Bronchial epithelial cell (primary cell): ENCODE measurements at regions not wholly inside any gene's neighbourhood (a gene's known extent, or its start where the extent isn't known, plus 50 kb on each side); places are given as distances from the start of the nearest gene placed in this dataset.

ENCODE experiments used
- DNase-seq: peaks from one replicate; pipeline ENCODE4 v3.0.0-alpha.2; 2010; ENCODE audit warnings: low read depth
- FAIRE-seq: peaks from 2 replicates; lab custom pipeline; 2011; peaks lifted over from hg19 to GRCh38; lab: Jason Lieb, UNC
- H3K27me3 ChIP-seq: 2 replicates; pipeline ENCODE4 v1.5.1; 2011; ENCODE audit warnings: low read length; ENCODE audit not compliant: control insufficient read depth, insufficient read depth
- H3K36me3 ChIP-seq: 2 replicates; pipeline ENCODE4 v1.5.1; 2011; ENCODE audit warnings: low read length; ENCODE audit not compliant: control insufficient read depth, insufficient read depth
- H3K4me3 ChIP-seq: 2 replicates; pipeline ENCODE4 v1.5.1; 2011; ENCODE audit warnings: mild to moderate bottlenecking, low read depth, low read length, control low read depth
- TF ChIP-seq, protein P1 (sequence below): IDR thresholded peaks from 2 replicates; pipeline ENCODE4 v1.5.1; 2011; ENCODE audit warnings: mild to moderate bottlenecking, moderate library complexity, low read length, control low read depth, inconsistent platforms; ENCODE audit not compliant: insufficient read depth, severe bottlenecking

DNA sequence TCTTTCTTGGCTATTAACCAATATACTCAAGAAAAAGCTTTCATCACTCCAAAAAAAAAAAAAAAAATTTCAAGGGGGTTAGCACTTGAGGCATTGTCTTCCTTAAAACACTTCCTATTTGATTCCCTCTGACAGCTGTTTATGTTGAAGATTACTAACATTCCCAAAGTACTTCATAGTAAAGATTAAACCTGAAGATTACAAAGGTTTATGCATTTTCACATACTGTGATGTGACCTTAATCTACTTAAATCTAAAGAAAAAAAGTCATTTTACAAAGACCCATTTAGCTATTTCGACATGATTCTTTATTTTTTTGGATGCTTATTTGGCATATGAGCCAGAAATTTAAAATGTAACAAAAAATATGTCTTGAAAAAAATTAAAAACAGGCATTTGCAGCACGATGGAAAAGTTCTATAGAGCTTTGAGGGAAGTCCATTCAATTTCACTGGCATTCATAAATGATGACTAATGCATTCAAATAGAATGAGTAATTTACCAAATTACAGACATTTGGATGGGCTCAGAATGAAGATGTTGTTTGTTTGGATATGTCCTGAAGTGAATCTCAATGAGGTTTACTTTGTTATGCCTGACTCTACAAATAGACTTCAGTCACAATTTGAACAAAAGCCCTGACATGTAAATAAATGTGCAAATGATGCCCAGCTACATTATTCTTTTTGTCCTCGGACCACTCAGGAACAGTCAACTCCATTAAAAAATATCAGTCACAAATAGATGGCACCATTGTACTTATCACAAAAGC lies 674.6 kb upstream of the MARCKS start:
- TF ChIP-seq, protein P1, sequence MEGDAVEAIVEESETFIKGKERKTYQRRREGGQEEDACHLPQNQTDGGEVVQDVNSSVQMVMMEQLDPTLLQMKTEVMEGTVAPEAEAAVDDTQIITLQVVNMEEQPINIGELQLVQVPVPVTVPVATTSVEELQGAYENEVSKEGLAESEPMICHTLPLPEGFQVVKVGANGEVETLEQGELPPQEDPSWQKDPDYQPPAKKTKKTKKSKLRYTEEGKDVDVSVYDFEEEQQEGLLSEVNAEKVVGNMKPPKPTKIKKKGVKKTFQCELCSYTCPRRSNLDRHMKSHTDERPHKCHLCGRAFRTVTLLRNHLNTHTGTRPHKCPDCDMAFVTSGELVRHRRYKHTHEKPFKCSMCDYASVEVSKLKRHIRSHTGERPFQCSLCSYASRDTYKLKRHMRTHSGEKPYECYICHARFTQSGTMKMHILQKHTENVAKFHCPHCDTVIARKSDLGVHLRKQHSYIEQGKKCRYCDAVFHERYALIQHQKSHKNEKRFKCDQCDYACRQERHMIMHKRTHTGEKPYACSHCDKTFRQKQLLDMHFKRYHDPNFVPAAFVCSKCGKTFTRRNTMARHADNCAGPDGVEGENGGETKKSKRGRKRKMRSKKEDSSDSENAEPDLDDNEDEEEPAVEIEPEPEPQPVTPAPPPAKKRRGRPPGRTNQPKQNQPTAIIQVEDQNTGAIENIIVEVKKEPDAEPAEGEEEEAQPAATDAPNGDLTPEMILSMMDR, result no peak
- Histone ChIP-seq H3K36me3 (no peaks in the 10 kb centered on the region), H3K27me3 (no peaks in the 10 kb centered on the region), H3K4me3 (no peak overlapping the region)
- FAIRE-seq, result peak; percentile 28
- peak; percentile 52 for DNase-seq

- Histone ChIP-seq H3K4me3 (no peak overlapping the region), H3K27me3 (no peaks in the 10 kb centered on the region), H3K36me3 (no peaks in the 10 kb centered on the region)
- FAIRE-seq (no peak), DNase-seq (no peak)
- TF ChIP-seq, protein P1, result no peak
Measured at GRCh38 chr6:113184291-113184690, 672.9 kb upstream of the MARCKS start.

GRCh38 chr6:113184736-113185135 lies 672.4 kb upstream of the MARCKS start:
- no peak for FAIRE-seq
- TF ChIP-seq, protein P1, result no peak
- Histone ChIP-seq H3K27me3 (no peaks in the 10 kb centered on the region), H3K4me3 (no peak overlapping the region), H3K36me3 (no peaks in the 10 kb centered on the region)
- DNase-seq, result no peak

- FAIRE-seq (no peak), DNase-seq (no peak)
- TF ChIP-seq, protein P1, result no peak
- no peak overlapping the region for H3K4me3 ChIP-seq
- H3K27me3 ChIP-seq, result no peaks in the 10 kb centered on the region
- no peaks in the 10 kb centered on the region for H3K36me3 ChIP-seq
Measured at GRCh38 chr6:113185299-113185698, 671.8 kb upstream of the MARCKS start.

- H3K4me3 ChIP-seq, result no peak overlapping the region
- TF ChIP-seq, protein P1, result no peak
- H3K27me3 ChIP-seq, result no peaks in the 10 kb centered on the region
- FAIRE-seq (no peak), DNase-seq (no peak)
- no peaks in the 10 kb centered on the region for H3K36me3 ChIP-seq
Measured at GRCh38 chr6:113187661-113188060, 669.5 kb upstream of the MARCKS start.

- Histone ChIP-seq H3K36me3 (no peaks in the 10 kb centered on the region), H3K4me3 (no peak overlapping the region), H3K27me3 (no peaks in the 10 kb centered on the region)
- DNase-seq (no peak), FAIRE-seq (no peak)
- TF ChIP-seq, protein P1, result no peak
Measured at GRCh38 chr6:113188962-113189361, 668.2 kb upstream of the MARCKS start.
